ENCODE measurements at regions not wholly inside any gene's neighbourhood (a gene's known extent, or its start where the extent isn't known, plus 50 kb on each side); places are given as distances from the start of the nearest gene placed in this dataset.

GRCh38 chr11:122435540-122436187 is 219.9 kb upstream of the UBASH3B start:
- no peak overlapping the region for H2AK5ac ChIP-seq (ENCODE audit: low read depth, low read length)
- H4K20me1 ChIP-seq (ENCODE audit: insufficient read depth, low read length), result no peaks in the 10 kb centered on the region
- no peaks in the 10 kb centered on the region for H3K79me1 ChIP-seq (ENCODE audit: low read depth in 1 of 2, low read length in 2 of 2)
- H2BK20ac ChIP-seq (ENCODE audit: low read depth, low read length), result no peak overlapping the region
- DNase-seq (no peak), ATAC-seq (ENCODE audit: low read depth) (no peak)
- TF ChIP-seq ELK1 (IDR thresholded peaks at IDR 0.05; ENCODE audit: borderline replicate concordance, low read depth, low read length), result no peak
- H4K91ac ChIP-seq (ENCODE audit: insufficient read depth, low read depth, low read length), result no peak overlapping the region
- H3K14ac ChIP-seq (replicated peaks; ENCODE audit: low read depth, low read length), result no peak overlapping the region
- H3K23ac ChIP-seq (ENCODE audit: low read depth, low read length), result no peak overlapping the region
- H3K4me2 ChIP-seq (ENCODE audit: low read depth, low read length), result no peak overlapping the region
- no peaks in the 10 kb centered on the region for H3K36me3 ChIP-seq (ENCODE audit: control insufficient read depth, insufficient read depth, low read length)
- no peaks in the 10 kb centered on the region for H3K9me3 ChIP-seq (ENCODE audit: control insufficient read depth, insufficient read depth, low read length)
- peaks cover 5% of the 10 kb centered on the region; the same call in 1 of the 2 replicates for H3K27me3 ChIP-seq (ENCODE audit: control insufficient read depth, insufficient read depth, low read length)
- H2BK5ac ChIP-seq (ENCODE audit: low read depth, low read length, poor library complexity, severe bottlenecking), result no peak overlapping the region
- no peak overlapping the region for H2AK9ac ChIP-seq (replicated peaks; ENCODE audit: low read depth, low read length, poor library complexity)
- H3K4me3 ChIP-seq (ENCODE audit: insufficient read depth, low read depth, low read length), result no peak overlapping the region
- H4K8ac ChIP-seq (ENCODE audit: low read depth in 2 of 2, low read length in 2 of 2), result no peak overlapping the region
- H3K18ac ChIP-seq (ENCODE audit: low read depth, low read length), result no peak overlapping the region
- no TSS peak for BruUV-seq (replicated peaks)
- peaks cover 4% of the 10 kb centered on the region; the same call in 1 of the 2 replicates for H3K9me1 ChIP-seq (ENCODE audit: insufficient read depth, low read length)
- H2BK120ac ChIP-seq (ENCODE audit: low read depth, low read length), result no peak overlapping the region
- POLR2A ChIA-PET (ENCODE audit: unreplicated experiment), result no interaction called here
- dilution Hi-C loops (cut with HindIII; ENCODE audit: low sequenced_read_pairs, unreplicated experiment) (no loop called here), intact Hi-C loops (cut with micrococcal nuclease) (no loop called here), in situ Hi-C loops (cut with MboI; ENCODE audit: low sequenced_read_pairs) (no loop called here)
- no peak overlapping the region for H2AFZ ChIP-seq (replicated peaks; ENCODE audit: low read length, poor library complexity)
- H3K27ac ChIP-seq (ENCODE audit: insufficient read depth, low read length), result no peak overlapping the region
- H2BK15ac ChIP-seq (ENCODE audit: low read depth, low read length), result no peak overlapping the region
- 96% methylated on average over 4 of the region's 7 CpGs; no CpG with 5 or more reads in 1 of the 2 experiments for WGBS, 2 experiments (ENCODE audit: extremely low coverage in 2 of 2, insufficient read length in 1 of 2)
- no peak overlapping the region for H3K56ac ChIP-seq (ENCODE audit: extremely low read depth, insufficient read depth, low read length)
- no peak overlapping the region for H3K4ac ChIP-seq (ENCODE audit: low read depth, low read length)
- no peak overlapping the region for H3K9ac ChIP-seq (ENCODE audit: low read depth, low read length)
- CTCF ChIA-PET, result no interaction called here
- H4K5ac ChIP-seq (ENCODE audit: low read depth, low read length), result no peak overlapping the region
- peaks cover 5% of the 10 kb centered on the region; the same call in 1 of the 2 replicates for H3K4me1 ChIP-seq (ENCODE audit: control insufficient read depth, insufficient read depth, low read length)
